ENCODE measurements at regions not wholly inside any gene's neighbourhood (a gene's known extent, or its start where the extent isn't known, plus 50 kb on each side); places are given as distances from the start of the nearest gene placed in this dataset.

GRCh38 chr2:34936089-34936488 is 1337.0 kb upstream of the FAM98A start:
- TF ChIP-seq, protein P1, sequence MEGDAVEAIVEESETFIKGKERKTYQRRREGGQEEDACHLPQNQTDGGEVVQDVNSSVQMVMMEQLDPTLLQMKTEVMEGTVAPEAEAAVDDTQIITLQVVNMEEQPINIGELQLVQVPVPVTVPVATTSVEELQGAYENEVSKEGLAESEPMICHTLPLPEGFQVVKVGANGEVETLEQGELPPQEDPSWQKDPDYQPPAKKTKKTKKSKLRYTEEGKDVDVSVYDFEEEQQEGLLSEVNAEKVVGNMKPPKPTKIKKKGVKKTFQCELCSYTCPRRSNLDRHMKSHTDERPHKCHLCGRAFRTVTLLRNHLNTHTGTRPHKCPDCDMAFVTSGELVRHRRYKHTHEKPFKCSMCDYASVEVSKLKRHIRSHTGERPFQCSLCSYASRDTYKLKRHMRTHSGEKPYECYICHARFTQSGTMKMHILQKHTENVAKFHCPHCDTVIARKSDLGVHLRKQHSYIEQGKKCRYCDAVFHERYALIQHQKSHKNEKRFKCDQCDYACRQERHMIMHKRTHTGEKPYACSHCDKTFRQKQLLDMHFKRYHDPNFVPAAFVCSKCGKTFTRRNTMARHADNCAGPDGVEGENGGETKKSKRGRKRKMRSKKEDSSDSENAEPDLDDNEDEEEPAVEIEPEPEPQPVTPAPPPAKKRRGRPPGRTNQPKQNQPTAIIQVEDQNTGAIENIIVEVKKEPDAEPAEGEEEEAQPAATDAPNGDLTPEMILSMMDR (IDR thresholded peaks at IDR 0.05): no peak
- TF ChIP-seq POLR2A (IDR thresholded peaks at IDR 0.05): no peak
- 90% methylated on average over 4 of the region's 7 CpGs for WGBS (ENCODE audit: insufficient coverage, low coverage, low lambda C conversion rate, missing lambda C conversion rate)
- intact Hi-C loops (cut with DNase I): no loop called here
- ATAC-seq: no peak
- DNase-seq: no peak
- no peaks in the 10 kb centered on the region for H3K36me3 ChIP-seq
- no peak overlapping the region for H3K27ac ChIP-seq
- H3K4me1 ChIP-seq: no peaks in the 10 kb centered on the region
- H3K27me3 ChIP-seq: no peaks in the 10 kb centered on the region
- no peak overlapping the region for H3K4me3 ChIP-seq
- H3K9me3 ChIP-seq: peaks cover 0 to 2% (median 0%) of the 10 kb centered on the region in 4 donors

GRCh38 chr2:34912084-34912483 is 1313.0 kb upstream of the FAM98A start:
- Histone ChIP-seq H3K27ac (no peak overlapping the region), H3K4me1 (no peaks in the 10 kb centered on the region), H3K27me3 (no peaks in the 10 kb centered on the region), H3K9me3 (no peaks in the 10 kb centered on the region), H3K36me3 (no peaks in the 10 kb centered on the region), H3K4me3 (no peak overlapping the region)
- no peak for DNase-seq
- intact Hi-C loops (cut with DNase I): no loop called here
- TF ChIP-seq, protein P1 (IDR thresholded peaks at IDR 0.05): no peak
- TF ChIP-seq POLR2A (IDR thresholded peaks at IDR 0.05): no peak
- 54% methylated on average over 2 of the region's 2 CpGs for WGBS (ENCODE audit: insufficient coverage, low coverage, low lambda C conversion rate, missing lambda C conversion rate)
- ATAC-seq: no peak

DNA sequence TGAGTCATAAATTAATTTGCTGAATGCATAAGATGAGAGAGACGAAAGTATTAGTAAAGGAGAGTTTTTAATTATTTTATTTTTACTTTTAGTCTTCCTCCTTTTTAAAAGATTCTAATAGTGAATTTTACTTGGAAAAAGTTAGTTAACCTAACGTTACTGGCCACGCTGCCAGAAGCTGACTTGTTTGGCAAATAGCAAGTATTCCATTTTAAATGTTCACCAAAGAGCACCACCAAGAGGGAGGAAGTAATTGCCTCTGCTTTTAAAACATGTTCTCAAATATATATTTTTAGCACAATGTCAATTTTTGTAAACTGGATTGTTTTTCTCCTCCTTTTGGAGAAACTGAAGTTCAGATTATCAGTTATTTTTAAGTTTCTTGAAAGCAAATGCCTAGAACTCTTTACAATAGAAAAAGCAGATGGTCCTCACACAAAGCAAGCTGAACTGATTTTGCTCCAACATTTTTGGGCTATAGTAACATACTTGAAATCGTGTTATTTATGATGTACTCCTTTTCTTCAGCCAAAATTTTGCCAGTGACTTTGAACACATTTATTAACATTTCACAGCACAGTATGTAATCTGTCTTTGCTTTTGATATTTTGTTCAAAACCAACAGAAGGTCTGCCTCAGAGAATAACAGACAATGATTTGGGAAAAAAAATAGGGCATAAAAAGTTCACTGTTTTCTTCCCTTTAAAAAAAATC is 1311.0 kb upstream of the FAM98A start:
- no peaks in the 10 kb centered on the region for H3K4me1 ChIP-seq
- DNase-seq: no peak
- TF ChIP-seq, protein P1 (IDR thresholded peaks at IDR 0.05): no peak
- no peak for TF ChIP-seq POLR2A (IDR thresholded peaks at IDR 0.05)
- no peaks in the 10 kb centered on the region for H3K9me3 ChIP-seq
- no peaks in the 10 kb centered on the region for H3K27me3 ChIP-seq
- no peak overlapping the region for H3K4me3 ChIP-seq
- H3K27ac ChIP-seq: no peak overlapping the region
- no peaks in the 10 kb centered on the region for H3K36me3 ChIP-seq
- WGBS (ENCODE audit: insufficient coverage, low coverage, low lambda C conversion rate, missing lambda C conversion rate): 23% methylated on average over 4 of the region's 4 CpGs
- intact Hi-C loops (cut with DNase I): no loop called here
- ATAC-seq: no peak

- Histone ChIP-seq H3K9me3 (no peaks in the 10 kb centered on the region), H3K4me3 (no peak overlapping the region), H3K27me3 (no peaks in the 10 kb centered on the region), H3K27ac (no peak overlapping the region), H3K4me1 (no peaks in the 10 kb centered on the region), H3K36me3 (no peaks in the 10 kb centered on the region)
- ATAC-seq (no peak), DNase-seq (no peak)
- intact Hi-C loops (cut with DNase I): no loop called here
- 56% methylated on average over 3 of the region's 3 CpGs for WGBS (ENCODE audit: insufficient coverage, low coverage, low lambda C conversion rate, missing lambda C conversion rate)
- TF ChIP-seq POLR2A (IDR thresholded peaks at IDR 0.05): no peak
- TF ChIP-seq, protein P1 (IDR thresholded peaks at IDR 0.05): no peak
Observed at GRCh38 chr2:34907812-34908211, 1308.7 kb upstream of the FAM98A start.

Data from right lobe of liver (tissue), 6 donors.